ENCODE measurements at regions not wholly inside any gene's neighbourhood (a gene's known extent, or its start where the extent isn't known, plus 50 kb on each side); places are given as distances from the start of the nearest gene placed in this dataset.

GRCh38 chr2:6054161-6054671, 362.0 kb downstream of the SOX11 start:
- no peak for TF ChIP-seq CTCF (IDR thresholded peaks at IDR 0.05)
- TF ChIP-seq REST (IDR thresholded peaks at IDR 0.05; ENCODE audit: insufficient read depth in 1 of 2, low read depth in 2 of 2, low read length in 1 of 2) = no peak
